ENCODE measurements at regions not wholly inside any gene's neighbourhood (a gene's known extent, or its start where the extent isn't known, plus 50 kb on each side); places are given as distances from the start of the nearest gene placed in this dataset.

DNA sequence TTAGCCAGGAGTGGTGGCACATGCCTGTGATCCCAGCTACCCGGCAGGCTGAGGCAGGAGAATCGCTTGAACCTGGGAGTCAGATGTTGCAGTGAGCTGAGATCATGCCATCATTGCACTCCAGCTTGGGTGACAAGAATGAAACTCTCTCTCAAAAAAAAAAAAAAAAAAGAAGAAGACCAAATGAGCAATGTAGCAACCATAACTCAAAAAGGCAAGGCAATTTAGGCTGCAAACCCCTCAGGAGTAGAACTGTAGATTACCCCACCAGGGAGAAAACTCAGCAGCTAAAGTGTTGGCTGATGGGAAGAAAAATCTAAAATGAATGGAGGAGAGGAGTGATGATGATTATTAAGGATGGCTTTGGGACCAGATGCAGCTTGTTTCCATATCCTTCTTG, 256.7 kb upstream of the UBASH3B start:
- TF ChIP-seq, protein P1, sequence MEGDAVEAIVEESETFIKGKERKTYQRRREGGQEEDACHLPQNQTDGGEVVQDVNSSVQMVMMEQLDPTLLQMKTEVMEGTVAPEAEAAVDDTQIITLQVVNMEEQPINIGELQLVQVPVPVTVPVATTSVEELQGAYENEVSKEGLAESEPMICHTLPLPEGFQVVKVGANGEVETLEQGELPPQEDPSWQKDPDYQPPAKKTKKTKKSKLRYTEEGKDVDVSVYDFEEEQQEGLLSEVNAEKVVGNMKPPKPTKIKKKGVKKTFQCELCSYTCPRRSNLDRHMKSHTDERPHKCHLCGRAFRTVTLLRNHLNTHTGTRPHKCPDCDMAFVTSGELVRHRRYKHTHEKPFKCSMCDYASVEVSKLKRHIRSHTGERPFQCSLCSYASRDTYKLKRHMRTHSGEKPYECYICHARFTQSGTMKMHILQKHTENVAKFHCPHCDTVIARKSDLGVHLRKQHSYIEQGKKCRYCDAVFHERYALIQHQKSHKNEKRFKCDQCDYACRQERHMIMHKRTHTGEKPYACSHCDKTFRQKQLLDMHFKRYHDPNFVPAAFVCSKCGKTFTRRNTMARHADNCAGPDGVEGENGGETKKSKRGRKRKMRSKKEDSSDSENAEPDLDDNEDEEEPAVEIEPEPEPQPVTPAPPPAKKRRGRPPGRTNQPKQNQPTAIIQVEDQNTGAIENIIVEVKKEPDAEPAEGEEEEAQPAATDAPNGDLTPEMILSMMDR (IDR thresholded peaks at IDR 0.05; ENCODE audit: low read depth, low read length) = no peak
- TF ChIP-seq POLR2A (IDR thresholded peaks at IDR 0.05; ENCODE audit: extremely low read depth, insufficient read length) = no peak
